Fibroblast of pulmonary artery (primary cell): ENCODE measurements at regions not wholly inside any gene's neighbourhood (a gene's known extent, or its start where the extent isn't known, plus 50 kb on each side); places are given as distances from the start of the nearest gene placed in this dataset.

Experiments used
- DNase-seq: peaks from one replicate; pipeline ENCODE4 v3.0.0-alpha.2; 2010; ENCODE audit warnings: low read depth
- H3K4me3 ChIP-seq: replicated peaks from 2 replicates; pipeline ENCODE4 v1.5.1; 2011; ENCODE audit warnings: low read depth, mild to moderate bottlenecking, control low read depth, low read length, moderate library complexity
- TF ChIP-seq, protein P1 (sequence below): IDR thresholded peaks from 2 replicates; pipeline ENCODE4 v1.5.1; 2011; ENCODE audit warnings: mild to moderate bottlenecking, control low read depth, low read length, inconsistent platforms; ENCODE audit errors: missing control alignments

DNA sequence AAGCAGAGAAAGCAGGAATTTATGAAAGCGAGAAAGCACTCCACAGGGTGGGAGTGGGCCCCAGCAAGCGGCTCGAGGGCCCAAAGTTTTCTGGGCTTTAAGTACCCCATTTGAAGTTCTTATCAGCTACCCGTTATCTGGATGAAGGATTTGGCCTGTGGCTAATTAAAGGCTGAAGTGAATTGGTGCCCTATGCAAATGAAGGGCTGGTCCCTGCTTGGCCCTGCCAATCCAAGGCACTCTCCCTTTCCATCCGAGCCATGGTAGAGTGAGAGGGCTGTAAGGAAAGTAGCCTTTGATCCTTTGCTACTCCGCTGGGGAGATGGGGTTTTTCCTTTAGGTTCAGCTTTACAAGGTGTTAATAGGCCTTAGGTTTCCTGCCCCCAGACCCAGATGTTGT, 469.3 kb upstream of the CFAP20DC start:
- TF ChIP-seq, protein P1, sequence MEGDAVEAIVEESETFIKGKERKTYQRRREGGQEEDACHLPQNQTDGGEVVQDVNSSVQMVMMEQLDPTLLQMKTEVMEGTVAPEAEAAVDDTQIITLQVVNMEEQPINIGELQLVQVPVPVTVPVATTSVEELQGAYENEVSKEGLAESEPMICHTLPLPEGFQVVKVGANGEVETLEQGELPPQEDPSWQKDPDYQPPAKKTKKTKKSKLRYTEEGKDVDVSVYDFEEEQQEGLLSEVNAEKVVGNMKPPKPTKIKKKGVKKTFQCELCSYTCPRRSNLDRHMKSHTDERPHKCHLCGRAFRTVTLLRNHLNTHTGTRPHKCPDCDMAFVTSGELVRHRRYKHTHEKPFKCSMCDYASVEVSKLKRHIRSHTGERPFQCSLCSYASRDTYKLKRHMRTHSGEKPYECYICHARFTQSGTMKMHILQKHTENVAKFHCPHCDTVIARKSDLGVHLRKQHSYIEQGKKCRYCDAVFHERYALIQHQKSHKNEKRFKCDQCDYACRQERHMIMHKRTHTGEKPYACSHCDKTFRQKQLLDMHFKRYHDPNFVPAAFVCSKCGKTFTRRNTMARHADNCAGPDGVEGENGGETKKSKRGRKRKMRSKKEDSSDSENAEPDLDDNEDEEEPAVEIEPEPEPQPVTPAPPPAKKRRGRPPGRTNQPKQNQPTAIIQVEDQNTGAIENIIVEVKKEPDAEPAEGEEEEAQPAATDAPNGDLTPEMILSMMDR, result no peak
- H3K4me3 ChIP-seq, result no peak overlapping the region
- no peak for DNase-seq

DNA sequence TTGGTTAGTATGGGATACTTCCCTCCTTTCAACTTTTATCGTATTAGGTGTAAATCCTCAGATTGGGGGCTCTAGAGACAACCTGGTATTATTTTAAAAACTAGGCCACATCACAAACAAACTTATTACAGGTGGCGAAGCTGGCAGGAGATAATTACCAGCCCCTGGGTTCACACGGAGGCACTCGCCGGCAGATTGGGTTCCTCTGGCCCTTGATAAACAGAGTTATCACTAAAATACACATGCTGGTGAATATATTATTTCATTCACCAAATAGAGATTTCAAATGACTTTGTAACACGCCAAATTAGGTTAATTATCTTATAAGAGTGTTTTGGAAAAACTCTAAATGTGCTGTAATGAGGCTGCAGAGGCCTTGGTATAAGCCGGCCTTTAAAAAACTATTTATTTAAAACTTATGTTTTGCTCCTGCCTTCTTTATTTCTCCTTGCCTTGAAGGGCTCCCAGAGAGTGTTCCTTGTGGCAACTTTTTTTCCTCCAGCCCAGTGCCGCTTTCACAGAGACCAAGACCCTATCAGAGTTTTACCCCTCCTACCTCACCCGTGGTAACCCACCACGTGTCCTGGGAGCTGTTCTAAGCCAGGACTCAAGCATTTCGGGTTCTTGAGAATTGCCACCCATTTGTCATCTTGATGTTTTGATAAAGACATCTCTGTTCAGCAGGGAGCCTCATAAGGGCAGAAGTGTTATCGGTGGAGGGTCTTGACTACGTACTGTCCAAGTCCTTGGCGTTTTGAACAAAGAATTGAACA, 468.6 kb upstream of the CFAP20DC start:
- TF ChIP-seq, protein P1, result no peak
- DNase-seq, result no peak
- no peak overlapping the region for H3K4me3 ChIP-seq

DNA sequence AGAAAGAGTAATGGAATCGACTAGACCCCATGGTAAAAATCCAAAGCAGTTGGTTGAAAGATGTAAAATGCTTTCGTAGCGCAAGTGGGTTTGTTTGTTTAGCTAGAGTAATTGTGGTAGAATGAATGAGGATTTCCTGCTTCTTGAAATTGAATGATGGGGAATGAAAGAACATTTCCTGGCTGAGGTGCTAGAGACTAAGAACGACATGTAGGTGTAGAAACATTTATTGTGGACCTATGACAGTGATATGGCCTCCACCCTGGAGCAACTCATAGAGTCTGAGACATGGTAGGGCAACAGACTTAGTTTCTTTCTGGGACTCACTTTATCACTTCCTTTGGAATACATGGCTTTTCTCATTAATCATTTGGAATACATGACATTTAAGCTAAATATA, 467.6 kb upstream of the CFAP20DC start:
- TF ChIP-seq, protein P1, result no peak
- no peak for DNase-seq
- H3K4me3 ChIP-seq, result no peak overlapping the region

DNA sequence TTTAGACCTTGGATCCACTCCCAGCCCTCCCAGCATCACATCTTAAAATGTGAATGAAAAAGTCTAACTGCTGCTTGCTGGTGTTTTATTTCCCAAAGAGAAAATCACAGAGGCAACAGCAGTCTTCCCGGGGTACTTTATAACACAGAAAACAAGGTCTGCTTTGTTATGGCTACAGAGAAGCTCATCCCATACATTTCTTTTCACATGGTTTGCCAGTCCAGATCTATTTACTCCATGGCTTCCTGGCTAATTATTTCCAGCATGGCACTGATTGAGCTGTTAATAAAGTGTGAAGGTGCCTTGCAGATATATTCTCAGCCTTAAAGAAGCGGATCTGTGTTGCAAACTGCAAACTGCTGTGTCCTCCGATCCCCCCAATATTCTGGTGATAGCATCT, 466.1 kb upstream of the CFAP20DC start:
- no peak for DNase-seq
- no peak overlapping the region for H3K4me3 ChIP-seq
- TF ChIP-seq, protein P1, result no peak

DNA sequence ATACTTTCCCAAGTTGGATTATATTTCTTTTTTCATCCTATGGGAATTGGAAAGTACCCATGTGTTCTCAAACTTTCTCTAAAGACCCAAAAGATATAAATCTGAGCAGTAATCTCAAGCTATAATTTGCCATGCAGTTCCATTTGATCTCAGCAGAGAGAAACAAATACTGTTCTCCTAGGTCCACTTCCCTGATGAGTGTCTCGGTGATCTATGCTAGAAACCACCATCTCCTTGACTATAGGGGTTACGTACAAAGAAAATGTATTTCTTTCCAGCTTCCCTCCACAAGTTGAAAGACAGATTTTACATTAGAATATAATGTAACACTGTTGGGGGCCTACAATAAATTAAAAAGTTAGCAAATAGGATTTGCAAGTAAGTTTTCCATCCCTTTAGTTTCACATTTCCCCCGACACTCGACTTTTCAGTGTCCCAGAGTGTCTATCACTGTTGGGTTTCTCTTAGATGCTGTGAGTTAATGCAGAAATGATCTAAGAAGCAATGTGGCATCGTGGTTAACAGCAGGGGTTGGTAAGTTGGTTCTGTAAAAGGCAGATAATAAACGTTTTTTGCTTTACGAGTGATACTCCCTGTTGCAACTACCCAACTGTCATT, 465.1 kb upstream of the CFAP20DC start:
- no peak overlapping the region for H3K4me3 ChIP-seq
- DNase-seq, result no peak
- TF ChIP-seq, protein P1, result no peak

DNA sequence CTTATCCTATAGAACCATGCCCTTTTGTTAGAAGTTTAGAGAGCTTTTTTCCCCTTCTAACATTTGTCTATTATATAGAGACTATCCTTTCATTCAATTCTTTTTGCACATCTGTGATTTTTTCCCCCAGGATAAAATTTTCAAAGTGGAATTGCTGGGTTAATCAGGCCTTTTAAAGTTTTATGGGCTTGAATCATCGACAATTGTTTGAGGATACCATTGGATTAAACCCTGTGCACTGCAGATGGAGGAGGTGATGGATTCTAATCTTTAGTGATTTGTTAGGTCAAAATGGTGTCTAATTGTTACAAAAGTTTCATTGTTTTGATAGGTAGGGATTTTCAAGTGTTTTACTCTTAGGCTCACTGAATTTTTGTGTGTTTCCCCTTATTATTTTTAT, 463.7 kb upstream of the CFAP20DC start:
- no peak for DNase-seq
- TF ChIP-seq, protein P1, result no peak
- H3K4me3 ChIP-seq, result no peak overlapping the region
